H1 (cell line): ENCODE measurements at regions not wholly inside any gene's neighbourhood (a gene's known extent, or its start where the extent isn't known, plus 50 kb on each side); places are given as distances from the start of the nearest gene placed in this dataset.

ENCODE experiments used
- BACH1 ChIP-seq: IDR thresholded peaks from 2 replicates; pipeline ENCODE4 v1.6.1; 2012; ENCODE audit warnings: low read length, improper control_type of control experiment
- CEBPB ChIP-seq: IDR thresholded peaks from 2 replicates; pipeline ENCODE4 v1.6.1; 2012; ENCODE audit warnings: low read depth, low read length
- EP300 ChIP-seq, 2 experiments: IDR thresholded peaks; 1 replicate in 1 of 2; 2 replicates in 1 of 2; pipeline ENCODE4 v1.6.1; 2011 to 2012; ENCODE audit warnings: low read depth in 2 of 2, low read length in 2 of 2, mild to moderate bottlenecking in 2 of 2, borderline replicate concordance in 1 of 2, inconsistent platforms in 1 of 2, moderate library complexity in 1 of 2
- POLR2AphosphoS5 ChIP-seq: IDR thresholded peaks from 2 replicates; pipeline ENCODE4 v1.6.1; 2011; ENCODE audit warnings: low read depth, low read length
- SRF ChIP-seq: IDR thresholded peaks from 2 replicates; pipeline ENCODE4 v1.6.1; 2011; ENCODE audit warnings: mild to moderate bottlenecking, low read depth, low read length, moderate library complexity

- TF ChIP-seq POLR2AphosphoS5 (no peak), BACH1 (no peak), SRF (no peak), CEBPB (no peak), EP300 (IDR thresholded peaks at IDR 0.05; ENCODE audit: borderline replicate concordance in 1 of 2, low read depth in 2 of 2, low read length in 2 of 2) (no peak)
Observed at GRCh38 chr6:45718131-45718530, 297.5 kb downstream of the CLIC5 start (continued).
